PC-3 (cell line): ENCODE measurements at regions not wholly inside any gene's neighbourhood (a gene's known extent, or its start where the extent isn't known, plus 50 kb on each side); places are given as distances from the start of the nearest gene placed in this dataset.

Experiments
- EZH2 ChIP-seq: fragments of 300-600 bp; sonication (generic); IDR thresholded peaks from one replicate; pipeline ENCODE4 v1.6.1; 2017; ENCODE audit warnings: antibody characterized with exemption, mild to moderate bottlenecking, low read length; ENCODE audit not compliant: unreplicated experiment
- EZH2phosphoT487 ChIP-seq: fragments of 300-600 bp; sonication (generic); IDR thresholded peaks from 2 replicates; pipeline ENCODE4 v1.6.1; 2018; ENCODE audit warnings: mild to moderate bottlenecking, antibody characterized with exemption, low read length, borderline replicate concordance
- TF ChIP-seq, protein P1 (sequence below): fragments of 300-600 bp; sonication (generic); conservative IDR thresholded peaks from 2 replicates; pipeline ENCODE4 v1.5.1; 2017; ENCODE audit warnings: antibody characterized with exemption, low read depth, mild to moderate bottlenecking, low read length

DNA sequence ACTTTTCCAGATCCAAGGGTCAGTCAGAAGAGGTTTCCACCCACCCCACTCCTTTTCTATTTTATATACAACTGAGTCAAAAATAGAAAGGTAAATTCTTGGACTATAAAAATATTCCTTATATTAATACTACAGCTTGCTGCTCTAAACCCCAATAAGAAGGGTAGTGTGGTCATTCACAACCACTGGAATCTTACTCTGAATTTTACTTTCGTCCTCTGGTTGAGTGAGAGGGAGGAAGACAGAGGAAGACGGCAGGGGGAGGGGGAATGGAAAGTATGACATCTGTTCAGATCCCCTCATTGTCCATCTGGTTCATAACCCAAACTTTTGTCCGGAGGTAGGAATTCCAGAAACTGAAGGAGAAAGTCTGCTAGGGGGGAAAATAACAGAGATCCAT is 67.2 kb downstream of the MAF start:
- TF ChIP-seq, protein P1, sequence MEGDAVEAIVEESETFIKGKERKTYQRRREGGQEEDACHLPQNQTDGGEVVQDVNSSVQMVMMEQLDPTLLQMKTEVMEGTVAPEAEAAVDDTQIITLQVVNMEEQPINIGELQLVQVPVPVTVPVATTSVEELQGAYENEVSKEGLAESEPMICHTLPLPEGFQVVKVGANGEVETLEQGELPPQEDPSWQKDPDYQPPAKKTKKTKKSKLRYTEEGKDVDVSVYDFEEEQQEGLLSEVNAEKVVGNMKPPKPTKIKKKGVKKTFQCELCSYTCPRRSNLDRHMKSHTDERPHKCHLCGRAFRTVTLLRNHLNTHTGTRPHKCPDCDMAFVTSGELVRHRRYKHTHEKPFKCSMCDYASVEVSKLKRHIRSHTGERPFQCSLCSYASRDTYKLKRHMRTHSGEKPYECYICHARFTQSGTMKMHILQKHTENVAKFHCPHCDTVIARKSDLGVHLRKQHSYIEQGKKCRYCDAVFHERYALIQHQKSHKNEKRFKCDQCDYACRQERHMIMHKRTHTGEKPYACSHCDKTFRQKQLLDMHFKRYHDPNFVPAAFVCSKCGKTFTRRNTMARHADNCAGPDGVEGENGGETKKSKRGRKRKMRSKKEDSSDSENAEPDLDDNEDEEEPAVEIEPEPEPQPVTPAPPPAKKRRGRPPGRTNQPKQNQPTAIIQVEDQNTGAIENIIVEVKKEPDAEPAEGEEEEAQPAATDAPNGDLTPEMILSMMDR, result no peak
- TF ChIP-seq EZH2, result no peak
- TF ChIP-seq EZH2phosphoT487, result no peak
